LNCAP (cell line): ENCODE measurements at regions not wholly inside any gene's neighbourhood (a gene's known extent, or its start where the extent isn't known, plus 50 kb on each side); places are given as distances from the start of the nearest gene placed in this dataset.

Experiments
- TF ChIP-seq, protein P1 (sequence below): fragments of 450-650 bp; IDR thresholded peaks from 2 replicates; pipeline ENCODE4 v1.5.1; 2017; ENCODE audit warnings: mild to moderate bottlenecking

DNA sequence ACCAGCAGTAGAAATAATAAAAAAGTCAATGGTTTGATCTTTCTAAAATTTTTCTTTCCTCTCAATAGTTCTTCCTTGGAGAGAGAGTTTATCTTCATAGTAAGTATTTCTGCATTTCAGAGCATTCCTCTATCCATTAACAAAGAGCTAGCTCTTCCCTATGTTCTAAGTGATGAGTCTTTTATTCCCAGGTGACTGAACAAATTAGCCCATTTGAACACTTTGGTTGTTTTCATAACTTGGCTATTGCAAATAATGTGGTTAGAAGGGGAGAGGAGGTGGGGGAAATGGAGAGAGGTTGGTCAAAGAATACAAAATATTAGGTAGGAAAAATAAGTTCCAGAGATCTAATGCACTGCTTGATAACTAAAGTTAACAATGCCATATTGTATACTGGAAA lies 598.9 kb downstream of the KCNT2 start:
- TF ChIP-seq, protein P1, sequence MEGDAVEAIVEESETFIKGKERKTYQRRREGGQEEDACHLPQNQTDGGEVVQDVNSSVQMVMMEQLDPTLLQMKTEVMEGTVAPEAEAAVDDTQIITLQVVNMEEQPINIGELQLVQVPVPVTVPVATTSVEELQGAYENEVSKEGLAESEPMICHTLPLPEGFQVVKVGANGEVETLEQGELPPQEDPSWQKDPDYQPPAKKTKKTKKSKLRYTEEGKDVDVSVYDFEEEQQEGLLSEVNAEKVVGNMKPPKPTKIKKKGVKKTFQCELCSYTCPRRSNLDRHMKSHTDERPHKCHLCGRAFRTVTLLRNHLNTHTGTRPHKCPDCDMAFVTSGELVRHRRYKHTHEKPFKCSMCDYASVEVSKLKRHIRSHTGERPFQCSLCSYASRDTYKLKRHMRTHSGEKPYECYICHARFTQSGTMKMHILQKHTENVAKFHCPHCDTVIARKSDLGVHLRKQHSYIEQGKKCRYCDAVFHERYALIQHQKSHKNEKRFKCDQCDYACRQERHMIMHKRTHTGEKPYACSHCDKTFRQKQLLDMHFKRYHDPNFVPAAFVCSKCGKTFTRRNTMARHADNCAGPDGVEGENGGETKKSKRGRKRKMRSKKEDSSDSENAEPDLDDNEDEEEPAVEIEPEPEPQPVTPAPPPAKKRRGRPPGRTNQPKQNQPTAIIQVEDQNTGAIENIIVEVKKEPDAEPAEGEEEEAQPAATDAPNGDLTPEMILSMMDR = no peak

- TF ChIP-seq, protein P1 = no peak
These were observed 600.5 kb downstream of the KCNT2 start for GRCh38 chr1:196007763-196008162.

GRCh38 chr1:196005426-196005825 lies 602.8 kb downstream of the KCNT2 start:
- TF ChIP-seq, protein P1 = no peak

DNA sequence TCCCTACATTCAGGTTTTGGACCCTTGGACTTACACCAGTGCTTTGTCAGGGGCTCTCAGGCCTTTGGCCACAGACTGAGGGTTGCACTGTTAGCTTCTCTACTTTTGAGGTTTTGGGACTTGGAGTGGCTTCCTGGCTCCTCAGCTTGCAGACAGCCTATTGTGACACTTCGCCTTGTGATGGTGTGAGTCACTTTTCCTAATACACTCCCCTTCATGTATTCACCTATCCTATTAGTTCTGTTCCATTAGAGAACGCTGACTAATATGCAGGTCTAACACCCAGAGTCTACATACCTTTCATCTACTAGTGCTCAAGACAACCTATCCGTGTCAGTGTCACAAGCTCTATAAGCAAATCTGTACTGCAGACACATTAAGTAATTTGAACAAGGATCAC lies 605.3 kb downstream of the KCNT2 start:
- TF ChIP-seq, protein P1 = no peak

DNA sequence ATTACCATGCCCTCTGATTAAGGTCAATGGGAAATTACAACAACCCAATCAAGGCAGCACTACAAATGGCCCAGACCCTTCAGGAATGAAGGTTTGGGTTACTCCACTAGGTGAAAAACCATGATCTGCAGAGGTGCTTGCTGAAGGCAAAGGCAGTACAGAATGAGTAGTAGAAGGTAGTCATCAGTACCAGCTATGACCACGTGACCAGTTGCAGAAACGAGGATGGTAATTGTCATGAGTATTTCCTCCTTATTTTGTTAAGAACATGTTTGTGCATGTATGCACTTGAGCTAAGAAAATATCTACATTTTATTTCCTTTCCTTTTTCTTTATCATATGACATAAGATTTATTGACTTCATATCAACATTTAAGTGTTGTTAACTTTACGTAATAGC lies 607.1 kb downstream of the KCNT2 start:
- TF ChIP-seq, protein P1 = no peak

DNA sequence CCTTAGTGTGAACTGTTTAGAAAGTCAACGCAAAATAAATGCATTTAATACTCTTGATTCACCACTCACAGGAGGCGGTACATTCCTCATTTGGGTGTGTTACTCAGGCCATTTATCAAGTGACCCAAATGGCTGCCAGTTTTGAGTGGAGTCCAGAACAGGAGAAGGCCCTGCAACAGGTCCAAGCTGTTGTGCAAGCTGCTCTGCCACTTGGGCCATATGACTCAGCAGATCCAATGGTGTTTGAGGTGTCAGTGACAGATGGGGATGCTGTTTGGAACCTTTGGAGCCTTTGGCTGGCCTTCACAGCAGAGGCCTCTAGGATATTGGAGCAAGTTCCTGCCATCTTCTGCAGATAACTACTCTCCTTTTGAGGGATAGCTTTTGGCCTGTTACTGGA lies 609.2 kb downstream of the KCNT2 start:
- TF ChIP-seq, protein P1 = no peak

DNA sequence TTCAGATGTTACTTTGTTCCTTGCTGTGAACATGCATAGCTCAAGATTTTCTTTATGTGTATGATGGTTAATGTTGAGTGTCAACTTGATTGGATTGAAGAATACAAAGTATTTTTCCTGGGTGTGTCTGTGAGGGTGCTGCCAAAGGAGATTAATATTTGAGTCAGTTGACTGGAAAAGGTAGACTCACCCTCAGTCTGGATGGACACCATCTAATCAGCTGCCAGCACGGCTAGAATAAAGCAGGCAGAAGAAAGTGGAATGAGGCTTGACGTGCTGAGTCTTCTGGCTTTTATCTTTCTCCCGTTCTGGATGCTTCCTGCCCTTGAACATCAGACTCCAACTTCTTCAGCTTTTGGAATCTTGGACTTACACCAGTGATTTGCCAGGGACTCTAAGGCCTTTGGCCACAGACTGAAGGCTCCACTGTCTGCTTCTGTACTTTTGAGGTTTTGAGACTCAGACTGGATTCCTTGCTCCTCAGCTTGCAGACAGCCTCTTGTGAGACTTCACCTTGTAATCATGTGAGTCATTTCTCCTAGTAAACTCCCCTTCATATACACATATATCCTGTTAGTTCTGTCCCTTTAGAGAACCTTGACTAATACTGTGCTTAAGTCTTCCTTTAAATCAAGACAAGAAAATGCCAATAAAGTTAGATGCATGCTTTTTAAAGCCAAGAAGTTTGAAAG lies 626.6 kb downstream of the KCNT2 start:
- TF ChIP-seq, protein P1 = no peak

DNA sequence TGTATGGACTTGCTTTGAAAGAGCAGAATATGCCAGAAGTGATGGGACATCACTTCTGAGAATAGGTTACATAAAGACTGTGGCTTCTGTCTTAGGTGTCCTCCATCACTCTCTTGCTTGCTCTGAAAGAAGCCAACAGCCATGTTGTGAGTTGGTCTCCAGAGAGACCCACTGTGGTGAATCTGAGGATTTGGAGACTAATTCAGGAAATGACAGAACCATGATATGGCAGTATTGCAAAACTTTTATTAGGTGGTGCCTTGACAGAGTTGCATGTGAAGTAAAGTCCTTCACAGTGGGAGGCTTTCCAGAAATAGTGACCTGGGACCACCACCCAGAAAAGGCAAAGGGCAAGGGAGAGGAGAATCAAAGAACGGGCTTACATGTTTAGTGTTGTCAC lies 628.6 kb downstream of the KCNT2 start:
- TF ChIP-seq, protein P1 = no peak
